ENCODE measurements at regions not wholly inside any gene's neighbourhood (a gene's known extent, or its start where the extent isn't known, plus 50 kb on each side); places are given as distances from the start of the nearest gene placed in this dataset.

DNA sequence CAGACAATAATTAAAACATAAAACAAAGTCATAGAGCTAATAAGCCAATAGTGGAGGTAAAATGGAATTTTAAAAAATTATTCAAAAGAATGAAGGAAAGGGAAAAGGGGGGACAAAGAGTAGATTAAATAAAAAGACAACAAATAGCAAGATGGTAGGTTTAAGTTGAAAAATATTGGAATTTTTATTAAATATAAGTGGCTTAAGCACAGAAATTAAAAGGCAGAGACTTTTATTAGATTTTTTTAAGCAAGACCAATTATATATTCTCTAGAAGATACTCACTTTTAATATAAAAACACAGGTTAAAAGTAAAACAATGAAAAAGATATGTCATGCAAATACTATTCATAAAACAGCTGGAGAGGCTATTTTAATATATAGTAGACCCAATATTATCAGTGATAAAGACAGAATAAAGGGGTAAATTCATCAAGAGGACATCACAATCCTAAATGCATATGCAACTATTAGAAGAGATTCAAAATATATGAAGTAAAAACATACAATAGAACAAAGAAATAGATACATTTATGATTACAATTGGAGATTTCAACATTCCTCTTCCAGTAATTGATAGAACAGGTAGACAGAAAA lies 98.7 kb downstream of the CYP26B1 start:
- TF ChIP-seq, protein P1, sequence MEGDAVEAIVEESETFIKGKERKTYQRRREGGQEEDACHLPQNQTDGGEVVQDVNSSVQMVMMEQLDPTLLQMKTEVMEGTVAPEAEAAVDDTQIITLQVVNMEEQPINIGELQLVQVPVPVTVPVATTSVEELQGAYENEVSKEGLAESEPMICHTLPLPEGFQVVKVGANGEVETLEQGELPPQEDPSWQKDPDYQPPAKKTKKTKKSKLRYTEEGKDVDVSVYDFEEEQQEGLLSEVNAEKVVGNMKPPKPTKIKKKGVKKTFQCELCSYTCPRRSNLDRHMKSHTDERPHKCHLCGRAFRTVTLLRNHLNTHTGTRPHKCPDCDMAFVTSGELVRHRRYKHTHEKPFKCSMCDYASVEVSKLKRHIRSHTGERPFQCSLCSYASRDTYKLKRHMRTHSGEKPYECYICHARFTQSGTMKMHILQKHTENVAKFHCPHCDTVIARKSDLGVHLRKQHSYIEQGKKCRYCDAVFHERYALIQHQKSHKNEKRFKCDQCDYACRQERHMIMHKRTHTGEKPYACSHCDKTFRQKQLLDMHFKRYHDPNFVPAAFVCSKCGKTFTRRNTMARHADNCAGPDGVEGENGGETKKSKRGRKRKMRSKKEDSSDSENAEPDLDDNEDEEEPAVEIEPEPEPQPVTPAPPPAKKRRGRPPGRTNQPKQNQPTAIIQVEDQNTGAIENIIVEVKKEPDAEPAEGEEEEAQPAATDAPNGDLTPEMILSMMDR (IDR thresholded peaks at IDR 0.05): no peak
- TF ChIP-seq POLR2A (IDR thresholded peaks at IDR 0.05): no peak
